ENCODE measurements at regions not wholly inside any gene's neighbourhood (a gene's known extent, or its start where the extent isn't known, plus 50 kb on each side); places are given as distances from the start of the nearest gene placed in this dataset.
A peak's percentile ranks its signal among the peaks of the same experiment; 100 is the strongest.
"Not testable (repeated sequence)": the region's sequence is repeated elsewhere in the genome, so short reads cannot be mapped to it uniquely, and the experiment has no call there.

DNA sequence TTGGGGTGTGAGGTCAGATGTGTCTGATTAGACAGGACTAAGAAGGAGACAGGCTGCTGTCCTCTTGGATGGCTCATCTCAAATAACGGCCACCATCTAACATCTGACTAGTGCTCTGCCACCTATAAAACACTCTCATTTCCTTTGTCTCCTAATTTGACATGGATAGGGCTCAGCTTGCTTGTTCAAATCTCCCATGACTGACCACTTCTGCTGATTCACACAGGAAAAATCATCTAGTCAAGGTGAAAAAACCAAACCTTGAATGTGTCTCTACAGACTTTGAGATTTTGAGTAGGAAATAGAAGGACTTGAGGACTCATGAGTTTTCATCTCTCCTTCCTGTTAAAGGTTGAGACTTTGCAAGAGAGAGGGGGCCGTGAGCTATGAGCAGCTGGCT lies 150.6 kb downstream of the IER5 start:
- Histone ChIP-seq H3K4me3 (ENCODE audit: low read depth, low read length) (no peak overlapping the region), H3K36me3 (ENCODE audit: control insufficient read depth, insufficient read depth, low read length) (no peaks in the 10 kb centered on the region), H3K9me3 (ENCODE audit: control insufficient read depth, insufficient read depth, low read length) (no peaks in the 10 kb centered on the region), H3K4me1 (ENCODE audit: control insufficient read depth, insufficient read depth, low read length) (no peaks in the 10 kb centered on the region), H3K27me3 (ENCODE audit: control insufficient read depth, insufficient read depth, low read length) (no peaks in the 10 kb centered on the region), H3K27ac (ENCODE audit: low read depth, low read length) (no peak overlapping the region), H3K9ac (ENCODE audit: low read depth, low read length) (no peak overlapping the region)

DNA sequence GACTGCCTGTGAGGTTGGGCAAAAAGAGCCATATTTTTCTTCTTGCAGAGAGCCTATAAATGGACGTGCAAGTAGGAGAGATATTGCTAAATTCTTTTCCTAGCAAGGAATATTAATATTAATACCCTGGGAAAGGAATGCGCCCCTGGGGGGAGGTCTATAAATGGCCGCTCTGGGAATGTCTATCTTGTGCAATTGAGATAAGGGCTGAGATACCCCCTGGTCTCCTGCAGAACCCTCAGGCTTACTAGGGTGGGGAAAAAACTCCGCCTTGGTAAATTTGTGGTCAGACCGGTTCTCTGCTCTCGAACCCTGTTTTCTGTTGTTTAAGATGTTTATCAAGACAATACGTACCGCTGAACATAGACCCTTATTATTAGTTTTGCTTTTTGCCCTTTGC lies 157.8 kb downstream of the IER5 start:
- H3K9ac ChIP-seq (ENCODE audit: low read depth, low read length); H3K36me3 ChIP-seq (ENCODE audit: control insufficient read depth, insufficient read depth, low read length); H3K27me3 ChIP-seq (ENCODE audit: control insufficient read depth, insufficient read depth, low read length); H3K27ac ChIP-seq (ENCODE audit: low read depth, low read length); H3K4me3 ChIP-seq (ENCODE audit: low read depth, low read length); H3K4me1 ChIP-seq (ENCODE audit: control insufficient read depth, insufficient read depth, low read length): not testable (repeated sequence)
- peaks cover 14% of the 10 kb centered on the region; the same call in 1 of the 2 replicates for H3K9me3 ChIP-seq (ENCODE audit: control insufficient read depth, insufficient read depth, low read length)

DNA sequence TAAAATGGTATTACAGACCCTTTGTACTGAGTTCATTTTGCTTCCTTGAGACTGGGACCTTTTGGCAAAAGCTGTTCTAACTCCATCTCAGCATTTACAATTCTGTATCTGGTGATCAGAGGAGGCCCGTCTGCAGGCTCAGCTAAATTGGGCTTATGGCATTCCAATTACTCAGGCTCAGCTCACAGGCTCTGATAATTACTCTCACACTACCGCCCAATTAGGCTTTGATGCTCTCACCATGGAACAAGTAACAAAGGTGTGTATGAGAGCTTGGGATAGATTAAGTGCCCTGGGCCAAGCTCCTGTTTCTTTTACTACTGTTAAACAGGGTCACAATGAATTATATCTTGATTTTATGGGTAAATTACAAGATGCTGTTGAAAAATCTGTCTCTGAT lies 159.9 kb downstream of the IER5 start:
- Histone ChIP-seq H3K9me3 (ENCODE audit: control insufficient read depth, insufficient read depth, low read length) (peaks cover 14% of the 10 kb centered on the region; the same call in 1 of the 2 replicates), H3K4me1 (ENCODE audit: control insufficient read depth, insufficient read depth, low read length) (peaks cover 16% of the 10 kb centered on the region)
- not testable (repeated sequence) for H3K36me3 ChIP-seq (ENCODE audit: control insufficient read depth, insufficient read depth, low read length); H3K9ac ChIP-seq (ENCODE audit: low read depth, low read length); H3K27me3 ChIP-seq (ENCODE audit: control insufficient read depth, insufficient read depth, low read length); H3K4me3 ChIP-seq (ENCODE audit: low read depth, low read length); H3K27ac ChIP-seq (ENCODE audit: low read depth, low read length)

DNA sequence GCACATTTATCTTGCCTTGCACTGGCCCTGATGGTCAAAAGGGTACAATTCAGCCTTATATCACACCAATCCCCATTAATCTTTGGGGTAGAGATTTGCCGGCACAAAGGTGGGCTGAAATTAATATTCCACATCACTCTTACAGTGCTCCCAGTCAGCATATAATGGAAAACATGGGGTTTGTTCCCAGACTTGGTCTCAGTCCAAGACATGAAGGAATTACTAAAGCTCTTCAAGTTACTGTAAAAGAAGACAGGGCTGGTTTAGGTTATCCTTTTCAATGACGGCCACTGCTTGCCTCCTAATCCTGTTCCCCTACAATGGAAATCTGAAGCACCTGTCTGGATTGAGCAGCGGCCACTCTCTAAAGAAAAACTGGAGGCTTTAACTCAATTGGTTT lies 160.7 kb downstream of the IER5 start:
- Histone ChIP-seq H3K9ac (ENCODE audit: low read depth, low read length) (no peak overlapping the region), H3K4me3 (ENCODE audit: low read depth, low read length) (no peak overlapping the region), H3K27me3 (ENCODE audit: control insufficient read depth, insufficient read depth, low read length) (no peaks in the 10 kb centered on the region), H3K4me1 (ENCODE audit: control insufficient read depth, insufficient read depth, low read length) (peaks cover 16% of the 10 kb centered on the region), H3K27ac (ENCODE audit: low read depth, low read length) (no peak overlapping the region), H3K9me3 (ENCODE audit: control insufficient read depth, insufficient read depth, low read length) (peaks cover 16% of the 10 kb centered on the region; the same call in 1 of the 2 replicates), H3K36me3 (ENCODE audit: control insufficient read depth, insufficient read depth, low read length) (no peaks in the 10 kb centered on the region)

DNA sequence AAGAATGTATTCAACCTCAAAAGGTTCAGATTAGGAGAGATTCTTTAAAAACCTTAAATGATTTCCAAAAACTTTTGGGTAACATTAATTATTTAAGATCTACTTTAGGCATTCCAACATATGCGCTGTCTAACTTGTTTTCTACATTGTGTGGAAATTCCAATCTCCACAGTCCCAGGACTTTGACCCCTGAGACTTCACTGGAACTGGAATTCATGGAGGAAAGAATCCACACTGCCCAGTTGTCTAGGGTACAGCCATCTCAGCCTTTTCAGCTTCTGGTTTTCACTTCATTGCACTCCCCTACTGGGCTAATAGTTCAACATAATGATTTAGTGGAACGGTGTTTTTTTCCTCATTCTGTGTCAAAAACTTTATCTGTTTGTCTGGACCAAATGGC lies 161.5 kb downstream of the IER5 start:
- Histone ChIP-seq H3K4me1 (ENCODE audit: control insufficient read depth, insufficient read depth, low read length) (peaks cover 16% of the 10 kb centered on the region), H3K9ac (ENCODE audit: low read depth, low read length) (no peak overlapping the region), H3K4me3 (ENCODE audit: low read depth, low read length) (no peak overlapping the region), H3K27ac (ENCODE audit: low read depth, low read length) (no peak overlapping the region), H3K36me3 (ENCODE audit: control insufficient read depth, insufficient read depth, low read length) (no peaks in the 10 kb centered on the region), H3K27me3 (ENCODE audit: control insufficient read depth, insufficient read depth, low read length) (no peaks in the 10 kb centered on the region), H3K9me3 (ENCODE audit: control insufficient read depth, insufficient read depth, low read length) (peaks cover 18% of the 10 kb centered on the region)

DNA sequence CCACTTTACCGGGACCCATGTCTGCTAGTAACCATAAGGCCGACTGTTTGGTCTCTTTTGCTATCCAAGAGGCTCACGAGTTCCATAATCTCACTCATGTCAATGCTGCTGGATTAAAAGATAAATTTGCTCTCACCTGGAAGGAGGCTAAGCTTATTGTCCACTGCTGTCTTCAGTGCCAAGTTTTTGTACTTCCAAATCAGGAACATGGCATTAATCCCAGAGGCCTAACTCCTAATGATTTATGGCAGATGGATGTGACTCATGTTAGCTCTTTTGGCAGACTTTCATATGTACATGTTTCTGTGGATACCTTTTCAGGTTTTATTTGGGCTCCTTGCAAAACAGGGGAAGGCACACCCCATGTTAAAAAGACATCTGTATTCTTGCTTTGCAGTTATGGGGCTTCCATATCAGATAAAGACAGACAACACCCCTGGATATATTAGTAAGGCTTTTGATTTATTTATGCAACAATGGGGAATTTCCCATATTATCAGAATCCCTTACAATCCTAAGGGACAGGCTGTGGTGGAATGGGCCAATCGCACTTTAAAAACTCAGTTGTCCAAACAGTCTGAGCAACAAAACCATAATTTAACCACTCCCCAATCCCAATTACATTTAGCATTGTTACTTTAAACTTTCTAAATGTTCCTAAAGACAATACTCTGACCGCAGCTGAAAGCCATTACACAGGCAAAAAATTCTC lies 162.7 kb downstream of the IER5 start:
- H3K27me3 ChIP-seq (ENCODE audit: control insufficient read depth, insufficient read depth, low read length), result no peaks in the 10 kb centered on the region
- H3K9ac ChIP-seq (ENCODE audit: low read depth, low read length), result no peak overlapping the region
- no peak overlapping the region for H3K4me3 ChIP-seq (ENCODE audit: low read depth, low read length)
- H3K36me3 ChIP-seq (ENCODE audit: control insufficient read depth, insufficient read depth, low read length), result no peaks in the 10 kb centered on the region
- peaks cover 16% of the 10 kb centered on the region for H3K4me1 ChIP-seq (ENCODE audit: control insufficient read depth, insufficient read depth, low read length)
- H3K9me3 ChIP-seq (ENCODE audit: control insufficient read depth, insufficient read depth, low read length), result peaks cover 19% of the 10 kb centered on the region
- H3K27ac ChIP-seq (ENCODE audit: low read depth, low read length), result peak overlapping the region; percentile 66

DNA sequence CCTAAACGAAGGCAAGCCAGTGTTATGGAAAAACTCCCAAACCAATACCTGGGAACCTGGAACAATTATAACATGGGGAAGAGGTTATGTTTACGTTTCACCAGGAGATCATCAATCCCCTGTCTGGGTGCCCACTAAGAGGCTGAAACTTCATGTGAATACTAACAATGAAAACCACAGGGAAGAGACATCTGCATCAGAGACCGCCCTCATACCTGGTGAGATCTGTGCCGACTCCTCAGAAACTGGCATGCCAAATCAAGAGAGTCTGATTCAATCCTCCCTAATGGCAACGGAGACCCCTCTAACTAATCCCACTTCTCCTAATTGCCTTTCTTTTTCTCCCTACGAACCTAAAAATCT lies 163.2 kb downstream of the IER5 start:
- peaks cover 19% of the 10 kb centered on the region for H3K9me3 ChIP-seq (ENCODE audit: control insufficient read depth, insufficient read depth, low read length)
- 0 out of 2 replicates have a peak overlapping the region, but pooled peaks have one; percentile 15 for H3K4me3 ChIP-seq (ENCODE audit: low read depth, low read length)
- H3K36me3 ChIP-seq (ENCODE audit: control insufficient read depth, insufficient read depth, low read length), result no peaks in the 10 kb centered on the region
- peak overlapping the region; percentile 66 for H3K27ac ChIP-seq (ENCODE audit: low read depth, low read length)
- H3K27me3 ChIP-seq (ENCODE audit: control insufficient read depth, insufficient read depth, low read length), result no peaks in the 10 kb centered on the region; the same call in 1 of the 2 replicates
- no peak overlapping the region for H3K9ac ChIP-seq (ENCODE audit: low read depth, low read length)
- peaks cover 16% of the 10 kb centered on the region for H3K4me1 ChIP-seq (ENCODE audit: control insufficient read depth, insufficient read depth, low read length)

DNA sequence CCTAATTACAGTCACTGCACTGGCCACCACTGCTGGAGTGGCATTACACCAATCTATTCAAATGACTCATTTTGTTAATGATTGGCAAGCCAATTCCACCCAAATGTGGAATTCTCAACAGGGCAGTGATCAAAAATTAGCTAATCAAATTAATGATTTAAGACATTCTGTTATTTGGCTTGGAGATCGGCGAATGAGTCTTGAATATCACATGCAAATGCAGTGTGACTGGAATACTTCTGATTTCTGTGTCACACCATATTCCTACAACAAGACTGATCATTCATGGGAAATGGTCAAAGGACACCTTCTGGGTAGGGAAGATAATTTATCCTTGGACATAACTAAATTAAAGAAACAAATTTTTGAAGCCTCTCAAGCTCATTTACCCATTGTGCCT lies 165.1 kb downstream of the IER5 start:
- Histone ChIP-seq H3K9me3 (ENCODE audit: control insufficient read depth, insufficient read depth, low read length) (peaks cover 15% of the 10 kb centered on the region), H3K4me1 (ENCODE audit: control insufficient read depth, insufficient read depth, low read length) (peaks cover 16% of the 10 kb centered on the region)
- not testable (repeated sequence) for H3K9ac ChIP-seq (ENCODE audit: low read depth, low read length); H3K4me3 ChIP-seq (ENCODE audit: low read depth, low read length); H3K27me3 ChIP-seq (ENCODE audit: control insufficient read depth, insufficient read depth, low read length); H3K27ac ChIP-seq (ENCODE audit: low read depth, low read length); H3K36me3 ChIP-seq (ENCODE audit: control insufficient read depth, insufficient read depth, low read length)

DNA sequence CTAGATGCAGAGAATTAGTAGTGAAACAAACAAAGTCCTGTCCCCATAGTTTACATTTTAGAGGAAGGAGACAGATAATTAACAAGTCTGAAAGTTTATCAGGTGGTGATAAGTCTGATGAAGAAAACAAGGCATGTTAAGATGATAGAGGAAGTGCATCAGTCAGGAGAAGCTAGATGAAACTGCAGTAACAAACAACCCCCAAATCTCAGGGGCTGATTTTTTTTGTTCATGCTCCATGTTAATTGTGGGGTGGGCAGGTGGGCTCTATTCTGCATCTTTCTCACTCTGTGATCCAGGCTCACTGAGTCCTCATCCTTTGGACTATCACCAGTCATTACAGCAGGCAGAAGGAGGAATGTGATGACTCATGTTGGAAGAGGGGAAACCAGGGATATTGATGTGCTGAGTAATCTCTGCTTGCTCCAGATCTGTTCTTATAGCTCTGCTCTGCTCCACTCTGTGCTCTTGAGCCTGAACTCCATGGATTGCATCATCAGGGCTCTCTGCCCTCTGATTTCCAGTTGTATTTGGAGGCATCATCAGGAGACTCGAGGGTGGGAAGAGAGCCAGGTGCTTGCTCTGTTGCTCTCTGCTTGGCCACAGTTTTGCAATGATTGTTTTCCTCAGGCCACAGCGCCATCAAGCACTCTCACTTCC lies 166.9 kb downstream of the IER5 start:
- peaks cover 16% of the 10 kb centered on the region for H3K4me1 ChIP-seq (ENCODE audit: control insufficient read depth, insufficient read depth, low read length)
- H3K9ac ChIP-seq (ENCODE audit: low read depth, low read length), result no peak overlapping the region
- H3K27ac ChIP-seq (ENCODE audit: low read depth, low read length), result no peak overlapping the region
- H3K27me3 ChIP-seq (ENCODE audit: control insufficient read depth, insufficient read depth, low read length), result peaks cover 6% of the 10 kb centered on the region
- H3K9me3 ChIP-seq (ENCODE audit: control insufficient read depth, insufficient read depth, low read length), result peaks cover 15% of the 10 kb centered on the region
- no peak overlapping the region for H3K4me3 ChIP-seq (ENCODE audit: low read depth, low read length)
- H3K36me3 ChIP-seq (ENCODE audit: control insufficient read depth, insufficient read depth, low read length), result no peaks in the 10 kb centered on the region

DNA sequence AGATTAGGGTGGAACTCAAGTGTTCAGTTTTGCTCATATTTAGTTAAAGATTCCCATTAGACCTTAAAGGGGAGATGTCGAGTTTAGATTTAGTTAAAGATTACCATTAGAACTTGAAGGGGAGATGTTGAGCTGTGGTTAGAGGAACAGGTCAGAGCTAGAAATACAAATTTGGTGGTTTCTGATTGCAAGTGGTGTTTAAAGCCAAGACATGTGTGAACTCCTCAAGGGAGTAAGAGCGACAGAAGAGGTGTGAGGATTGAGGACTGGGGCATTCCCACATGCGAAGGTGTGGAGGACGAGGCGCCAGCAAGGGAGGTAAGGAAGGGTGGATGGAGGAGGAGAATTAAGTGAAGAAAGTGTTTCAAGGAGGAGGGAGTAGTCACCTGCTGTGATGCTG lies 168.6 kb downstream of the IER5 start:
- Histone ChIP-seq H3K27ac (ENCODE audit: low read depth, low read length) (no peak overlapping the region), H3K4me3 (ENCODE audit: low read depth, low read length) (no peak overlapping the region), H3K27me3 (ENCODE audit: control insufficient read depth, insufficient read depth, low read length) (peaks cover 6% of the 10 kb centered on the region), H3K36me3 (ENCODE audit: control insufficient read depth, insufficient read depth, low read length) (no peaks in the 10 kb centered on the region), H3K4me1 (ENCODE audit: control insufficient read depth, insufficient read depth, low read length) (peaks cover 2% of the 10 kb centered on the region; the same call in 1 of the 2 replicates), H3K9ac (ENCODE audit: low read depth, low read length) (no peak overlapping the region), H3K9me3 (ENCODE audit: control insufficient read depth, insufficient read depth, low read length) (peaks cover 15% of the 10 kb centered on the region)

DNA sequence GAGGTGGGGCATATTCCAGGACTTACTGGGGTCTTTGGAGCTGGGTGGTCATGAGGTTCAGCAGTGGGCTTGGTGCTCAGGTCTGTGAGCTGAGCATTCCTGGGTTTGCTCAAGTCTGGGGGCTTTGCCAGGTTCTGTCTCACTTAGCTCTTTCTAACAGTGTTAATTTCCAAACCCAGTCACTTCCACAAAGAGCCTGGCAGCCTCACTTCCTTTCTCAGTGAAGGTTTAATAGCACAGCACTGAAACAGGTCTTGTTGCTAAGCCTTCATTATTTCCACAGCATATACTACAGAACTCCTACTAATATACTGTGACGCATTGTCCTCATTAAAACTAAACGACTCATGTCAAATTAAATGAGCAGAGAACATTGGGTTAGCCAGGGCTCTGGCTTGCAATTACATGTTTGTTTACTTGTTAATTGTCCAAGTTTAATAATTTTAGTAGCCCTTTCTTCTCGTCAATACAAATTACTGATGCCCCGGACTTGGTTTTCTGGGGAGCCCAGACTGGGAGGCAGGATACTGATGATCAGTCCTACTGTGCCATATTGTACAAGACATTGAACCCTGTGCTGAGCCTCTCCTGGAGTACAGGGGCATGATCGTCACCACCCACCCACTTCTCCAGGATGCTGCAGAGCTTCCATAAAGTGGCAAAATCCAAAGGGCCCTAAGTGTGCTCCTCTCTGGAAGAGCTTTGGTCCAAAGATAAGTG lies 170.7 kb downstream of the IER5 start:
- no peak overlapping the region for H3K9ac ChIP-seq (ENCODE audit: low read depth, low read length)
- H3K4me3 ChIP-seq (ENCODE audit: low read depth, low read length), result no peak overlapping the region
- peaks cover 13% of the 10 kb centered on the region for H3K9me3 ChIP-seq (ENCODE audit: control insufficient read depth, insufficient read depth, low read length)
- H3K36me3 ChIP-seq (ENCODE audit: control insufficient read depth, insufficient read depth, low read length), result no peaks in the 10 kb centered on the region
- H3K27ac ChIP-seq (ENCODE audit: low read depth, low read length), result no peak overlapping the region
- H3K27me3 ChIP-seq (ENCODE audit: control insufficient read depth, insufficient read depth, low read length), result peaks cover 6% of the 10 kb centered on the region
- H3K4me1 ChIP-seq (ENCODE audit: control insufficient read depth, insufficient read depth, low read length), result no peaks in the 10 kb centered on the region

All from HUES48 (cell line).